Activated T-cell treated with anti-CD3 and anti-CD28 coated beads for 4 hours (primary cell): ENCODE measurements at regions not wholly inside any gene's neighbourhood (a gene's known extent, or its start where the extent isn't known, plus 50 kb on each side); places are given as distances from the start of the nearest gene placed in this dataset.
"Not testable (repeated sequence)": the region's sequence is repeated elsewhere in the genome, so short reads cannot be mapped to it uniquely, and the experiment has no call there.

Experiments used
- DNase-seq: peaks from one replicate; pipeline ENCODE4 v3.0.0-alpha.2; 2020

DNA sequence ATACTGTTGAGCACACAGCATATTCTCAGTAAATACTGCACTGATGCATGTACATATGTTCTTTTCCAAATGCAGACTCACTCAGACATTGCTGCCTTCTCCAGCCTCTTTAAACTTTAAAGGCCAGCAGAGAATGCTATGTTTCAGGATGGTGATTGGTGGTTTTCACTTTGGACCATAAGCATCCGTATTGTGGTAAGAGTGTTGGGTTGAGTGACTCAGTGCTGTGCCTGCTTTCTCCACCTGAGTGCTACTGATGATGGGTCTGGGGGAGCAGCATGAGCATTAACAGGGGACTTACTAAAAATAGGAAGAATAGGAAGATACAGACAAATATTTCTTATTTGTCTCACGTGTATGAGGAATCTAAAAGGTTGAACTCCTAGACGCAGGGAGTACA, 56.3 kb upstream of the ZNF92 start:
- DNase-seq = no peak

GRCh38 chr7:65310761-65311160, 62.9 kb upstream of the ZNF92 start:
- no peak for DNase-seq

GRCh38 chr7:65308300-65308678, 65.4 kb upstream of the ZNF92 start:
- no peak for DNase-seq

- DNase-seq = peak; percentile 18
These were observed 65.9 kb upstream of the ZNF92 start for GRCh38 chr7:65307651-65308299.

DNA sequence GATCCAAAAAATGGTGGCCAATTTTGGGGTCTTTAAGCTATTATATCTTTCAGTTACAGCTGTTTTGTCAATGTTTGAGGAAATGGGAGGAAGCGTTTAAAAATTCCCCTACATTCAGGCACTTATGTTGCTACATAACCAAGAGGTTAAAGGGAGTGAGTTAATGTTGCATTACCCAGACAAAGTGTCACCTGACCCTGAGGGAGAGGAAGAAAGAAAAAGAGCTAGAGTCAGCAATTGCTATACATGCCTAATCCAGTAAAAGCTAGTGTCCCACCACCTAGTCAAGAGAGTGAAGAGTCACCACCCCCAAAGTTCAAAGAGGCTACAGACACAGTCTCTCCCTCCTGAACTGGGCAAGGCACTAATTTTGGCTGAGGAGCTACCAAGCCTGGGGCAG, 69.5 kb upstream of the ZNF92 start:
- DNase-seq = no peak

GRCh38 chr7:65302883-65303282, 70.8 kb upstream of the ZNF92 start:
- no peak for DNase-seq

DNA sequence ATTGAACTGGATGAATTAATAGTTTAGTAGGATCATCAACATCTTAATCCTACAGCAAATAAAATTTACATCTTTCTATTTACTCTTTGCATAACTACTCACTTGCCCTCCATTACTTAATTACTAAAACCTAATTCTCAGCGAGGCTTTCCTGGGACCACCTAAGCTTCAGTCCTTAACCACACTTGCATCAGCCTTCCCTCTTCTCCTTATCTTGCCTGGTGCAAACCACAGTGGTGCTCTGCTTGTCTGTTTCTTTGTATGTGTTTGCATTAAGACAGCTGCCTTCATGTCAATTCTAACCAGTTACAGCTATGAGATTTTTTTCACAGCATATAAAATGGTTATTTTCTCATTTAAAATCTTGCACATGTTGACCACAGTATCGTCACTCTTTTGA, 72.6 kb upstream of the ZNF92 start:
- DNase-seq = no peak

- DNase-seq = no peak
These were observed 78.2 kb upstream of the ZNF92 start for GRCh38 chr7:65295409-65295808.

- DNase-seq = not testable (repeated sequence)
These were observed 83.3 kb upstream of the ZNF92 start for GRCh38 chr7:65290340-65290739.

DNA sequence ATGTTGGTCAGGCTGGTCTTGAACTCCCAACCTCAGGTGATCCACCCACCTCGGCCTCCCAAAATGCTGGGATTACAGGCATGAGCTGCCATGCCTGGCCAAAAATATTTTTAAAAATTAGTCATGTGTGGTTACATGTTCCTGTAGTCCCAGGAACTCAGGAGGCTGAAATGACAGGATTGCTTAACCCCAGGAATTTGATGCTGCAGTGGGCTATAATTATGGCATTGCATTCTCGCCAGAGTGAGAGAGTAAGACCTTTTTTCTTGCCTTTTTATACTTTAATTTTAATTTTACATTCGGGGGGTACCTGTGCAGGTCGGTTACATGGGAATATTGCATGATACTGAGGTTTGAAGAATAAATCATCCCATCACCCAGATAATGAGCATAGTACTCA, 86.6 kb upstream of the ZNF92 start:
- DNase-seq = no peak

GRCh38 chr7:65285906-65286864, 87.5 kb upstream of the ZNF92 start:
- no peak for DNase-seq

DNA sequence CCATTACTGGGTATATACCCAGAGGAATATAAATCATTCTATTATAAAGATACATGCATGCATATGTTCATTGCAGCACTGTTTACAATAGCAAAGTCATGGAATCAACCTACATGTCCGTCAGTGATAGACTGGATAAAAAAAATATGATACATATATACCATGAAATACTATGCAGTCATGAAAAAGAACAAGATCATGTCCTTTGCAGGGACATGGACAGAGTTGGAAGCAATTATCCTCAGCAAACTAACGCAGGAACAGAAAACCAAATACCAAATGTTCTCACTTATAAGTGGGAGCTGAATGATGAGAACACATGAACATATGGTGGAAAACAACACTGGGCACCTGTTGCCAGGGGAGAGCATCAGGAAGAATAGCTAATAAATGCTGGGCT, 88.4 kb upstream of the ZNF92 start:
- DNase-seq = not testable (repeated sequence)

DNA sequence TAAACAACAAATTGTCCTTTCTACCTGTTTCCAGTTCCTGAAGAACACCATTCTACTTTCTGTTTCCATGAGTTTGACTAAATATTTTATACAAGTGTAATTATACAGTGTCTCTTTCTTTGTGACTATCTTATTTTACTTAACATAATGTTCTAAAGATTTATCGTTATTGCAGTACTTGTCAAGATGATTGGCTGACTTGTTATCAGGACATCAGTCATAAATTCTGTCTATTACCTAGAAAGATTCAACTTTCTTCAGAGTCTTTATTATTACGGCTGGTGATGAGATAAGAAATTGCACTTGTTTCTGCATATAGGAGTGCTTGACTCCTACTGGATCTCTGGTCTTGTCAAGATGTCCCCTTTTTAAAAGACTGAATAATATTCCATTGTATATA, 93.9 kb upstream of the ZNF92 start:
- DNase-seq = no peak

- no peak for DNase-seq
These were observed 96.8 kb upstream of the ZNF92 start for GRCh38 chr7:65276822-65277221.

DNA sequence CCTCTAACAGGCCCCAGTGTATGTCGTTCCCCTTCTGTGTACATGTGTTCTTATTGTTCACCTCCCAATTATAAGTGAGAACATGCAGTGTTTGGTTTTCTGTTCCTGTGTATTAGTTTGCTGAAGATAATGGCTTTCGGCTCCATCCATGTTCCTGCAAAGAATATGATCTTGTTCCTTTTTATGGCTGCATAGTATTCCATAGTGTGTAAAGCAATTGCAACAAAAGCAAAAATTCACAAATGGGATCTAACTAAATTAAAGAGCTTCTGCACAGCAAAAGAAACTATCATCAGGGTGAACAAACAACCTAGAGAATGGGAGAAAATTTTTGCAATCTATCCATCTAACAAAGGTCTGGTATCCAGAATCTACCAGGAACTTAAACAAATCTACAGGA, 102.2 kb upstream of the ZNF92 start:
- DNase-seq = not testable (repeated sequence)

DNA sequence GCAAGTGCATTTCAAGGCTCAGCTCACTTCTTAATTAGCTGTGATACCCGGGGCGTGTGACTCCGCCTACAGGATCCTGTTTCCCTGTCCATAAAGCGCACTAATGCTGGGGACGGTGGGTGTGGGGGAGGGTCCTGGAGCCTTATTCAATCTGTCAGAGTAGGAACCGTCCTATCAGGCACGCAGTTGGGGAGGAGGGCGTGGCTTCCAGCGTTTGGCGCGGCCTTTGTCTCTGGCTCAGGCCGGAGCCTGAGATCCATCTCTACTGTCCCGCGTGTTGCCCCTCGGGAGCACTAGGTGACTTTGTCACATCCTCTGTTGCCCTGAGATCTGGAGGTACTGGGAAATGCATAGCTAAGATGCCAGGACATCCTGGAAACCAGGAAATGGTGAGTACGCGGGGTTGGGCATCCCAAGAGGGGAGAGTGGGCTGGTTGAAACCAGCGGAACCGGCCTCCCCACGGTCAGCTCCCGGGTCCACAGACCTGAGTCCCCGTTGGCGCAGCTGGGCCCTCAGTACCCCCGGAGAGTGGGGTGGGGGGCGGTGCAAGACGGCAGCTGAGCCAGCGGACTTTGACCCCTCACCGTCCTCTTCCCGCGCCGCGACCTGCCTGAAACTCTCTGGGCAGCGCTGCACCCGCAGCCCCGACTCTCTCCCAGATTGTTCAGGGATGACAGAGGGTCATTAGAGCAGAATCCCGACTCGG, 104.4 kb upstream of the ZNF92 start:
- DNase-seq = no peak

DNA sequence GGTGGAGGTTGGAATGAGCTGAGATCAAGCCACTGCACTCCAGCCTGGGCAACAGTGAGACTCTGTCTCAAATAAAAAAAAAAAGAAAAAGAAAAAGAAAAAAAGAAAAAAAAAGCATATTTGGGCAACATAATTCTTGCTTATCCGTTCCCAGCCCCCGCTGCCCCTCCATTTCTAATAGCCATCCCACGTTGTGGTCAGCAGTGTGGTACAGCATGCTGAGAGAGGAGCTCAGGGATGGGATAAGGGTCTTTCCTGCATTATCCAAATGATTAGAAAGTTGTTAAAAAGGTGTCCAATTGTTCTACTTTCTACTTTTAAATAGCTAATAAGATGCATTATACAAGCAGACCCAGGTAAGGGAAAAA, 104.9 kb upstream of the ZNF92 start:
- DNase-seq = no peak

- no peak for DNase-seq
These were observed 107.6 kb upstream of the ZNF92 start for GRCh38 chr7:65265933-65266519.

DNA sequence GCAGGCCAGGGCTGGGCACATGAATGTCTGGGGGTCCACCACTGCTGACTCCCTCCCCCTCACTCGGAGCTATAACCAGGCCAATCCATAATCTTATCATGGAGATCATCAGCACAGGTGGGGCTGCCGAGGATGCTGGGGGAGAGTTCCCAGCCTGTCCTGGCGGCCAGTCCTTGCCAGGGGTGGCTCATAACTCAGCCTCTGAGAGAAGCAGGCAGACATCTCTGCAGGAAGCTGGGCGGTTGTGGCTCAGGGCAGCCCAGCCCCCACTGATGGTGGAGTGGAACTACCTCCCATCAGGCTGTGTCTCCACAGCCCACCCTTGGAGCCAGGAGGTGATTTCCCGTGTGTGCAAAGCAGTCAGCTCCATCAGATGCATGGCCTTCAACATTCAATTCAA, 109.4 kb upstream of the ZNF92 start:
- no peak for DNase-seq

- DNase-seq = not testable (repeated sequence)
These were observed 113.0 kb upstream of the ZNF92 start for GRCh38 chr7:65260673-65261072.

- not testable (repeated sequence) for DNase-seq
These were observed 113.7 kb upstream of the ZNF92 start for GRCh38 chr7:65259864-65260525.

DNA sequence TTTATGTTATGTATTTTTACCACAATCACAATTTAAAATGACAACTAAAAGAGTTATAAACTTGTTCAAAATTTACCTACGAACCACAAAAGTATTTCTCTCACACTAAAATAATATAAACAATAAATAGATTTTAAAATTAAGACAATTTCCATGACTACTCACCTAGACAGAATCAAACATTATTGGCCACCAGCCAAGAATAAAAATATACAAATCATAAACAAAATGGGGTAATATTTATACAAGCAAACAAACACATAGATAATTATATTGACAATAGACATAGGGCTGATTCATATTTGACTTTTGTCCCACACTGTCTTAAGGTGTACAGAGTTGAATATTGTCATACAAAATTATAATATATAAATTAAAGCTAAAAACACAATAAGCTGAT, 119.6 kb upstream of the ZNF92 start:
- DNase-seq = no peak
